ENCODE measurements at regions not wholly inside any gene's neighbourhood (a gene's known extent, or its start where the extent isn't known, plus 50 kb on each side); places are given as distances from the start of the nearest gene placed in this dataset.

GRCh38 chr11:45475173-45475572 lies 189.0 kb upstream of the SYT13 start:
- no peaks in the 10 kb centered on the region for H3K36me3 ChIP-seq (ENCODE audit: control insufficient read depth, insufficient read depth, low read length)
- no peaks in the 10 kb centered on the region for H3K4me1 ChIP-seq (ENCODE audit: control insufficient read depth, insufficient read depth, low read length, poor library complexity, severe bottlenecking)
- no peak overlapping the region for H3K27ac ChIP-seq (ENCODE audit: low read depth, low read length, severe bottlenecking)
- 83 to 86% methylated on average over 2 of the region's 2 CpGs for WGBS, 2 experiments (ENCODE audit: insufficient coverage in 2 of 2)
- H3K9me3 ChIP-seq (ENCODE audit: control insufficient read depth, low read length): no peaks in the 10 kb centered on the region
- no peak overlapping the region for H3K4me3 ChIP-seq (ENCODE audit: extremely low read depth, insufficient read depth, low read length, poor library complexity, severe bottlenecking)

GRCh38 chr11:45473341-45473895 lies 187.3 kb upstream of the SYT13 start:
- Histone ChIP-seq H3K27ac (ENCODE audit: low read depth, low read length, severe bottlenecking) (no peak overlapping the region), H3K9me3 (ENCODE audit: control insufficient read depth, low read length) (no peaks in the 10 kb centered on the region), H3K36me3 (ENCODE audit: control insufficient read depth, insufficient read depth, low read length) (no peaks in the 10 kb centered on the region), H3K4me3 (ENCODE audit: extremely low read depth, insufficient read depth, low read length, poor library complexity, severe bottlenecking) (no peak overlapping the region), H3K4me1 (ENCODE audit: control insufficient read depth, insufficient read depth, low read length, poor library complexity, severe bottlenecking) (peaks cover 2% of the 10 kb centered on the region)
- 64 to 79% methylated on average over 2 to 3 of the region's 3 CpGs for WGBS, 2 experiments (ENCODE audit: insufficient coverage in 2 of 2)

GRCh38 chr11:45472716-45473317 lies 186.7 kb upstream of the SYT13 start:
- H3K4me3 ChIP-seq (ENCODE audit: extremely low read depth, insufficient read depth, low read length, poor library complexity, severe bottlenecking): no peak overlapping the region
- peaks cover 8% of the 10 kb centered on the region for H3K4me1 ChIP-seq (ENCODE audit: control insufficient read depth, insufficient read depth, low read length, poor library complexity, severe bottlenecking)
- no peaks in the 10 kb centered on the region for H3K36me3 ChIP-seq (ENCODE audit: control insufficient read depth, insufficient read depth, low read length)
- H3K9me3 ChIP-seq (ENCODE audit: control insufficient read depth, low read length): no peaks in the 10 kb centered on the region
- 80 to 81% methylated on average over 2 of the region's 14 CpGs for WGBS, 2 experiments (ENCODE audit: insufficient coverage in 2 of 2)
- no peak overlapping the region for H3K27ac ChIP-seq (ENCODE audit: low read depth, low read length, severe bottlenecking)

- Histone ChIP-seq H3K27ac (ENCODE audit: low read depth, low read length, severe bottlenecking) (no peak overlapping the region), H3K4me3 (ENCODE audit: extremely low read depth, insufficient read depth, low read length, poor library complexity, severe bottlenecking) (no peak overlapping the region), H3K36me3 (ENCODE audit: control insufficient read depth, insufficient read depth, low read length) (no peaks in the 10 kb centered on the region), H3K4me1 (ENCODE audit: control insufficient read depth, insufficient read depth, low read length, poor library complexity, severe bottlenecking) (peaks cover 9% of the 10 kb centered on the region), H3K9me3 (ENCODE audit: control insufficient read depth, low read length) (no peaks in the 10 kb centered on the region)
- WGBS, 2 experiments (ENCODE audit: insufficient coverage in 2 of 2): 89 to 90% methylated on average over 2 to 3 of the region's 4 CpGs
Measured at GRCh38 chr11:45471266-45471665, 185.1 kb upstream of the SYT13 start.

GRCh38 chr11:45470794-45471167 lies 184.6 kb upstream of the SYT13 start:
- no peak overlapping the region for H3K4me3 ChIP-seq (ENCODE audit: extremely low read depth, insufficient read depth, low read length, poor library complexity, severe bottlenecking)
- peaks cover 9% of the 10 kb centered on the region for H3K4me1 ChIP-seq (ENCODE audit: control insufficient read depth, insufficient read depth, low read length, poor library complexity, severe bottlenecking)
- no peaks in the 10 kb centered on the region for H3K36me3 ChIP-seq (ENCODE audit: control insufficient read depth, insufficient read depth, low read length)
- no peak overlapping the region for H3K27ac ChIP-seq (ENCODE audit: low read depth, low read length, severe bottlenecking)
- 89 to 93% methylated on average over 2 to 3 of the region's 3 CpGs for WGBS, 2 experiments (ENCODE audit: insufficient coverage in 2 of 2)
- H3K9me3 ChIP-seq (ENCODE audit: control insufficient read depth, low read length): no peaks in the 10 kb centered on the region

- no peaks in the 10 kb centered on the region for H3K36me3 ChIP-seq (ENCODE audit: control insufficient read depth, insufficient read depth, low read length)
Measured at GRCh38 chr11:45470151-45470793, 184.1 kb upstream of the SYT13 start.

GRCh38 chr11:45468267-45468856 lies 182.2 kb upstream of the SYT13 start:
- H3K27ac ChIP-seq (ENCODE audit: low read depth, low read length, severe bottlenecking): peak overlapping the region; percentile 57
- H3K4me3 ChIP-seq (ENCODE audit: extremely low read depth, insufficient read depth, low read length, poor library complexity, severe bottlenecking): no peak overlapping the region
- H3K4me1 ChIP-seq (ENCODE audit: control insufficient read depth, insufficient read depth, low read length, poor library complexity, severe bottlenecking): peaks cover 9% of the 10 kb centered on the region
- no peaks in the 10 kb centered on the region for H3K36me3 ChIP-seq (ENCODE audit: control insufficient read depth, insufficient read depth, low read length)
- WGBS, 2 experiments (ENCODE audit: insufficient coverage in 2 of 2): 67 to 81% methylated on average over 7 of the region's 7 CpGs
- H3K9me3 ChIP-seq (ENCODE audit: control insufficient read depth, low read length): no peaks in the 10 kb centered on the region

More at GRCh38 chr11:45470151-45470793, 184.1 kb upstream of the SYT13 start:
- H3K4me3 ChIP-seq (ENCODE audit: extremely low read depth, insufficient read depth, low read length, poor library complexity, severe bottlenecking): no peak overlapping the region
- no peak overlapping the region for H3K27ac ChIP-seq (ENCODE audit: low read depth, low read length, severe bottlenecking)
- 58 to 80% methylated on average over 4 to 6 of the region's 8 CpGs for WGBS, 2 experiments (ENCODE audit: insufficient coverage in 2 of 2)
- H3K9me3 ChIP-seq (ENCODE audit: control insufficient read depth, low read length): no peaks in the 10 kb centered on the region
- peaks cover 9% of the 10 kb centered on the region for H3K4me1 ChIP-seq (ENCODE audit: control insufficient read depth, insufficient read depth, low read length, poor library complexity, severe bottlenecking)

- no peaks in the 10 kb centered on the region for H3K36me3 ChIP-seq (ENCODE audit: control insufficient read depth, insufficient read depth, low read length)
- WGBS, 2 experiments (ENCODE audit: insufficient coverage in 2 of 2): 81 to 91% methylated on average over 1 to 4 of the region's 4 CpGs
- H3K4me3 ChIP-seq (ENCODE audit: extremely low read depth, insufficient read depth, low read length, poor library complexity, severe bottlenecking): no peak overlapping the region
- peaks cover 8% of the 10 kb centered on the region for H3K4me1 ChIP-seq (ENCODE audit: control insufficient read depth, insufficient read depth, low read length, poor library complexity, severe bottlenecking)
- no peak overlapping the region for H3K27ac ChIP-seq (ENCODE audit: low read depth, low read length, severe bottlenecking)
- no peaks in the 10 kb centered on the region for H3K9me3 ChIP-seq (ENCODE audit: control insufficient read depth, low read length)
Measured at GRCh38 chr11:45463541-45463940, 177.4 kb upstream of the SYT13 start.

- H3K27ac ChIP-seq (ENCODE audit: low read depth, low read length, severe bottlenecking): no peak overlapping the region
- no peak overlapping the region for H3K4me3 ChIP-seq (ENCODE audit: extremely low read depth, insufficient read depth, low read length, poor library complexity, severe bottlenecking)
- H3K36me3 ChIP-seq (ENCODE audit: control insufficient read depth, insufficient read depth, low read length): no peaks in the 10 kb centered on the region
- WGBS, 2 experiments (ENCODE audit: insufficient coverage in 2 of 2): 64 to 65% methylated on average over 2 of the region's 2 CpGs
- H3K9me3 ChIP-seq (ENCODE audit: control insufficient read depth, low read length): no peaks in the 10 kb centered on the region
- no peaks in the 10 kb centered on the region for H3K4me1 ChIP-seq (ENCODE audit: control insufficient read depth, insufficient read depth, low read length, poor library complexity, severe bottlenecking)
Measured at GRCh38 chr11:45461514-45461913, 175.4 kb upstream of the SYT13 start.

GRCh38 chr11:45459491-45459890 lies 173.3 kb upstream of the SYT13 start:
- no peaks in the 10 kb centered on the region for H3K9me3 ChIP-seq (ENCODE audit: control insufficient read depth, low read length)
- no peaks in the 10 kb centered on the region for H3K4me1 ChIP-seq (ENCODE audit: control insufficient read depth, insufficient read depth, low read length, poor library complexity, severe bottlenecking)
- H3K4me3 ChIP-seq (ENCODE audit: extremely low read depth, insufficient read depth, low read length, poor library complexity, severe bottlenecking): no peak overlapping the region
- H3K27ac ChIP-seq (ENCODE audit: low read depth, low read length, severe bottlenecking): no peak overlapping the region
- 92 to 96% methylated on average over 3 of the region's 5 CpGs for WGBS, 2 experiments (ENCODE audit: insufficient coverage in 2 of 2)
- H3K36me3 ChIP-seq (ENCODE audit: control insufficient read depth, insufficient read depth, low read length): no peaks in the 10 kb centered on the region

GRCh38 chr11:45458269-45458668 lies 172.1 kb upstream of the SYT13 start:
- 86 to 88% methylated on average over 4 of the region's 4 CpGs for WGBS, 2 experiments (ENCODE audit: insufficient coverage in 2 of 2)
- Histone ChIP-seq H3K9me3 (ENCODE audit: control insufficient read depth, low read length) (no peaks in the 10 kb centered on the region), H3K4me3 (ENCODE audit: extremely low read depth, insufficient read depth, low read length, poor library complexity, severe bottlenecking) (no peak overlapping the region), H3K27ac (ENCODE audit: low read depth, low read length, severe bottlenecking) (no peak overlapping the region), H3K36me3 (ENCODE audit: control insufficient read depth, insufficient read depth, low read length) (no peaks in the 10 kb centered on the region), H3K4me1 (ENCODE audit: control insufficient read depth, insufficient read depth, low read length, poor library complexity, severe bottlenecking) (no peaks in the 10 kb centered on the region)
